ENCODE measurements at regions not wholly inside any gene's neighbourhood (a gene's known extent, or its start where the extent isn't known, plus 50 kb on each side); places are given as distances from the start of the nearest gene placed in this dataset.

- TF ChIP-seq CTCF (IDR thresholded peaks at IDR 0.05) (no peak), POLR2A (IDR thresholded peaks at IDR 0.05) (no peak)
Measured at GRCh38 chr6:113633638-113634037, 223.5 kb upstream of the MARCKS start.
